ENCODE measurements at regions not wholly inside any gene's neighbourhood (a gene's known extent, or its start where the extent isn't known, plus 50 kb on each side); places are given as distances from the start of the nearest gene placed in this dataset.

DNA sequence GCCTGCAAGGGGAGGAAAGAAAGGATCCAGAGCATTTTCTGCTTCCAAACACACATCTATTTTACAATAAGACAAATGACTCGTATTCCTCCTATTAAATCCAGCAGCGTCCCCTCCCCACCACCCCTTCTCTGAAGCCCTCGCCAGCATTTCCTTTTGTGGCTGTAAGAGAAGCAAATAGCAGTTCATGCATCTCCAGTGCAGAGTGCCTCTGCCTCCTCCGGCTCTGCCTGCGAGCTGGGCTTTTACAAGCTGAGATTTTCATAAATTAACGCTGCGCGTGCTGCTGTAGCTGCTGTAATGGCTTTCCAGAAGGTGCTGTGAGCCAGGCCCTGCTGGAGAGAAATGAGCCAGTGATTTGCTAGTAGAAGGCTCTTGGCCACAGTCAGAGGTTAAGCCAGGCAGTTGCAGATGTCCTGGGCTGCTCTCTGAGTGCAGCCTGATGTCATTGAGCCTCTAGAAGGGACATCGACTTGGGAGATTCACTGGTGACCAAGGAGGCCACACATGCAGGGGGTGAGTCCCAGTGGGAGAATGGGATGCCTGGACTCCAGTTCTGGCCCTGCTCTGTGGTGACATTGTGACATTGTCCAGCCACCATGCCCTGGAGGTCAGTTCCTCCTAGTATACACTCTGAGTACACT is 134.5 kb upstream of the NAV2 start:
- DNase-seq (ENCODE audit: low read depth in 1 of 2, low spot score in 1 of 2) = no peak
- no peak overlapping the region for H3K27ac ChIP-seq (replicated peaks)
- TF ChIP-seq POLR2AphosphoS5 (IDR thresholded peaks at IDR 0.05; ENCODE audit: low read depth) = no peak
- TF ChIP-seq SPI1 (IDR thresholded peaks at IDR 0.05; ENCODE audit: borderline replicate concordance, low read depth) = no peak
- TF ChIP-seq, protein P1, sequence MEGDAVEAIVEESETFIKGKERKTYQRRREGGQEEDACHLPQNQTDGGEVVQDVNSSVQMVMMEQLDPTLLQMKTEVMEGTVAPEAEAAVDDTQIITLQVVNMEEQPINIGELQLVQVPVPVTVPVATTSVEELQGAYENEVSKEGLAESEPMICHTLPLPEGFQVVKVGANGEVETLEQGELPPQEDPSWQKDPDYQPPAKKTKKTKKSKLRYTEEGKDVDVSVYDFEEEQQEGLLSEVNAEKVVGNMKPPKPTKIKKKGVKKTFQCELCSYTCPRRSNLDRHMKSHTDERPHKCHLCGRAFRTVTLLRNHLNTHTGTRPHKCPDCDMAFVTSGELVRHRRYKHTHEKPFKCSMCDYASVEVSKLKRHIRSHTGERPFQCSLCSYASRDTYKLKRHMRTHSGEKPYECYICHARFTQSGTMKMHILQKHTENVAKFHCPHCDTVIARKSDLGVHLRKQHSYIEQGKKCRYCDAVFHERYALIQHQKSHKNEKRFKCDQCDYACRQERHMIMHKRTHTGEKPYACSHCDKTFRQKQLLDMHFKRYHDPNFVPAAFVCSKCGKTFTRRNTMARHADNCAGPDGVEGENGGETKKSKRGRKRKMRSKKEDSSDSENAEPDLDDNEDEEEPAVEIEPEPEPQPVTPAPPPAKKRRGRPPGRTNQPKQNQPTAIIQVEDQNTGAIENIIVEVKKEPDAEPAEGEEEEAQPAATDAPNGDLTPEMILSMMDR (IDR thresholded peaks at IDR 0.05; ENCODE audit: insufficient read depth, low read length) = no peak
- TF ChIP-seq, protein P2, sequence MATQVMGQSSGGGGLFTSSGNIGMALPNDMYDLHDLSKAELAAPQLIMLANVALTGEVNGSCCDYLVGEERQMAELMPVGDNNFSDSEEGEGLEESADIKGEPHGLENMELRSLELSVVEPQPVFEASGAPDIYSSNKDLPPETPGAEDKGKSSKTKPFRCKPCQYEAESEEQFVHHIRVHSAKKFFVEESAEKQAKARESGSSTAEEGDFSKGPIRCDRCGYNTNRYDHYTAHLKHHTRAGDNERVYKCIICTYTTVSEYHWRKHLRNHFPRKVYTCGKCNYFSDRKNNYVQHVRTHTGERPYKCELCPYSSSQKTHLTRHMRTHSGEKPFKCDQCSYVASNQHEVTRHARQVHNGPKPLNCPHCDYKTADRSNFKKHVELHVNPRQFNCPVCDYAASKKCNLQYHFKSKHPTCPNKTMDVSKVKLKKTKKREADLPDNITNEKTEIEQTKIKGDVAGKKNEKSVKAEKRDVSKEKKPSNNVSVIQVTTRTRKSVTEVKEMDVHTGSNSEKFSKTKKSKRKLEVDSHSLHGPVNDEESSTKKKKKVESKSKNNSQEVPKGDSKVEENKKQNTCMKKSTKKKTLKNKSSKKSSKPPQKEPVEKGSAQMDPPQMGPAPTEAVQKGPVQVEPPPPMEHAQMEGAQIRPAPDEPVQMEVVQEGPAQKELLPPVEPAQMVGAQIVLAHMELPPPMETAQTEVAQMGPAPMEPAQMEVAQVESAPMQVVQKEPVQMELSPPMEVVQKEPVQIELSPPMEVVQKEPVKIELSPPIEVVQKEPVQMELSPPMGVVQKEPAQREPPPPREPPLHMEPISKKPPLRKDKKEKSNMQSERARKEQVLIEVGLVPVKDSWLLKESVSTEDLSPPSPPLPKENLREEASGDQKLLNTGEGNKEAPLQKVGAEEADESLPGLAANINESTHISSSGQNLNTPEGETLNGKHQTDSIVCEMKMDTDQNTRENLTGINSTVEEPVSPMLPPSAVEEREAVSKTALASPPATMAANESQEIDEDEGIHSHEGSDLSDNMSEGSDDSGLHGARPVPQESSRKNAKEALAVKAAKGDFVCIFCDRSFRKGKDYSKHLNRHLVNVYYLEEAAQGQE (IDR thresholded peaks at IDR 0.05; ENCODE audit: insufficient replicate concordance, low read depth) = no peak
- TF ChIP-seq GABPA (IDR thresholded peaks at IDR 0.05; ENCODE audit: low read depth) = no peak
- H3K4me3 ChIP-seq (replicated peaks; ENCODE audit: insufficient read depth, low read length) = no peak overlapping the region
- no peaks in the 10 kb centered on the region for H3K27me3 ChIP-seq (ENCODE audit: insufficient read depth, poor library complexity, severe bottlenecking)

DNA sequence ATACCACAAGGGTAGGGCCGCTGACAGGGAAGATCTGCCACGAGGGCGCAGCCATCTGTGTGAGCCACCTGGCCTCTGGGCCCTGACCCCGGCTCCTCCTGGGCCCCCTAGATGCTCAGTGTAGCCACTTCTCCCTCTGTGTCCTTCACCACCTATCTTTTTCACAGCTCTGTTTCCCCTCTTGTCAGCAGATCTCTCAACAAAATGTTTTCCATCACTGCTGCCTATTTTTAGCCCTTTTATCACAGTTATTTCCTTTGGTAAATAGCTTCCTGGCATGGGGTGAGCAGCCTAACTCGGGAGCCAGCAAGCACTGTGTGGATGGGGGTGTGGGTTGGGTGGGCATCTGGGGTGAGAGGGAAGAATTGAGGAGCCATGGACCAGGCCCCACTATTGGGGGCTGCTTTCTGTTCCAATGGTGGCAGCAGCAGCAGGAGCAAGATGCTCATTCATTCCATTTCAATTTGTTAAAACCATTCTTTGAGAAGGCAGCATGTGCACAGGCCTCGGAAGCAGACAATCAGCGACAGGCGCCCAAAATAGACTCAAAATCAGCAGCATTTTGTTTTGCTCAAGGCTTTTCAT is 135.2 kb upstream of the NAV2 start:
- DNase-seq (ENCODE audit: low read depth in 1 of 2, low spot score in 1 of 2) = no peak
- Histone ChIP-seq H3K27ac (replicated peaks) (no peak overlapping the region), H3K4me3 (replicated peaks; ENCODE audit: insufficient read depth, low read length) (no peak overlapping the region), H3K27me3 (ENCODE audit: insufficient read depth, poor library complexity, severe bottlenecking) (no peaks in the 10 kb centered on the region)
- TF ChIP-seq GABPA (IDR thresholded peaks at IDR 0.05; ENCODE audit: low read depth) (no peak), POLR2AphosphoS5 (IDR thresholded peaks at IDR 0.05; ENCODE audit: low read depth) (no peak), SPI1 (IDR thresholded peaks at IDR 0.05; ENCODE audit: borderline replicate concordance, low read depth) (no peak)
- TF ChIP-seq, protein P2 (IDR thresholded peaks at IDR 0.05; ENCODE audit: insufficient replicate concordance, low read depth) = no peak
- TF ChIP-seq, protein P1 (IDR thresholded peaks at IDR 0.05; ENCODE audit: insufficient read depth, low read length) = no peak

DNA sequence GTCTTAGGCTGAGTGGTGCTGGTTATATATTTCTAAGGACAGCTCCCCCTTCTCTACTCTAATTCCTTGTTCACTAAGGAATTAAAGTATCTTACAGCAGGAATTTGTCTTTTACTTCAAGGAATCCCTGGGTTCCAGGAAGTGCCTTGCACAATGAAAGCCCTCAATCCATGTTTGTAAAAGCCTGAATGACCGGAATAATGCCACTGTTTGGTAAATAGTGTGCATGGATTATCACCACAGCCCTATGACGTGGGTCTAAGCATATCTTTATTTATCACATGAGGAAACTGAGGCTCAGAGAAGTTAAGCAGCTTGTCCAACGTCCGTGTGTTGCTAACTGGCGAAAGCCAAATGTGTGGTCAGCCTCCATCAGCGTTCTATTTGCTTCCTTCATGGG is 135.7 kb upstream of the NAV2 start:
- no peak for DNase-seq (ENCODE audit: low read depth in 1 of 2, low spot score in 1 of 2)
- no peak overlapping the region for H3K4me3 ChIP-seq (replicated peaks; ENCODE audit: insufficient read depth, low read length)
- H3K27me3 ChIP-seq (ENCODE audit: insufficient read depth, poor library complexity, severe bottlenecking) = no peaks in the 10 kb centered on the region
- TF ChIP-seq GABPA (IDR thresholded peaks at IDR 0.05; ENCODE audit: low read depth) = no peak
- TF ChIP-seq, protein P1 (IDR thresholded peaks at IDR 0.05; ENCODE audit: insufficient read depth, low read length) = no peak
- TF ChIP-seq, protein P2 (IDR thresholded peaks at IDR 0.05; ENCODE audit: insufficient replicate concordance, low read depth) = no peak
- TF ChIP-seq SPI1 (IDR thresholded peaks at IDR 0.05; ENCODE audit: borderline replicate concordance, low read depth) = no peak
- no peak for TF ChIP-seq POLR2AphosphoS5 (IDR thresholded peaks at IDR 0.05; ENCODE audit: low read depth)
- no peak overlapping the region for H3K27ac ChIP-seq (replicated peaks)

Measured in HL-60 (cell line).